Activated CD4-positive, alpha-beta T cell treated with anti-CD3 and anti-CD28 coated beads, Interleukin-2, amount 50 U/mL, for 48 hours (primary cell): ENCODE measurements at regions not wholly inside any gene's neighbourhood (a gene's known extent, or its start where the extent isn't known, plus 50 kb on each side); places are given as distances from the start of the nearest gene placed in this dataset.
A peak's percentile ranks its signal among the peaks of the same experiment; 100 is the strongest.

Experiments used
- DNase-seq, 2 experiments: peaks; one replicate each; pipeline ENCODE4 v3.0.0-alpha.2; 2020

- DNase-seq: no peak
These were observed 52.3 kb downstream of the PLEKHG1 start for GRCh38 chr6:150651808-150652470.

GRCh38 chr6:150652848-150653613 lies 53.3 kb downstream of the PLEKHG1 start:
- no peak for DNase-seq

GRCh38 chr6:150654608-150655007 lies 54.9 kb downstream of the PLEKHG1 start:
- no peak for DNase-seq

GRCh38 chr6:150656156-150656555 lies 56.5 kb downstream of the PLEKHG1 start:
- no peak for DNase-seq

GRCh38 chr6:150658421-150658820 lies 58.7 kb downstream of the PLEKHG1 start:
- DNase-seq: no peak

GRCh38 chr6:150659046-150659763 lies 59.5 kb downstream of the PLEKHG1 start:
- DNase-seq: no peak

DNA sequence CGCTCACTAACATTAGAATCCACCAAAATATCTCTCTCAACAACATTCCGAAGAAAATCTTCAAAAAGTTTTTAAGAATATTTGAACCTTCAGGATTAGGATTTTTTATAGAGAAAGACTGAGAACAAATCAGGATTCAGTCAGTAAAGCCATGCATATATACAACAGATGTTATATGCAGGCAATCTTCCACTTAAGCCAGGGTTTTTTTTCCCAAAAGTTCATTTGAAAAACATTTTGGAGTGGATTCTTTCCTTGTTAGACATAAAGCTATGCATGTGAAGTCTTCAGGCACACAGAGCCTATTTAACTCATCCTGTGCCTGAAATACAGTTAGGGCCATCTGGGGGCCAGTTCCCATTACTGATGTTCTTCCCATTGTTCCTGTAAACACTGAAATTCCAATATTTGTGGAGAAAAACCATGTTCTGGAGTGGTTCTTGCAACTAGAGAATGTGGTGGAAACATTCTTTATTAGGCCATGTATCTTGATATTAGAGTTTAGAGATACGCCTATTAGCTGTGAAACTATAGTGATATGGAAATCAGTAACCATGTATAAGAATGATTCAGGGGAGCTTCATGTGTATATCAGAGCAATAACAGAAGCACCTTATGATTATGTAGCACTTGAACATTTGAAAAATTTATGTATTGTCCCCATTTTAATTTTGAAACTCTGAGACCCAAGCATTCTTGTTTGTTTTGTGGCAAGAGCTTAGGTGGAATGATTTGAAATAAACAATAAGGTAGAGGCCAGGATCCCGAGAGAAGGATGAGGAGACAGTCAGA lies 61.7 kb downstream of the PLEKHG1 start:
- no peak for DNase-seq

DNA sequence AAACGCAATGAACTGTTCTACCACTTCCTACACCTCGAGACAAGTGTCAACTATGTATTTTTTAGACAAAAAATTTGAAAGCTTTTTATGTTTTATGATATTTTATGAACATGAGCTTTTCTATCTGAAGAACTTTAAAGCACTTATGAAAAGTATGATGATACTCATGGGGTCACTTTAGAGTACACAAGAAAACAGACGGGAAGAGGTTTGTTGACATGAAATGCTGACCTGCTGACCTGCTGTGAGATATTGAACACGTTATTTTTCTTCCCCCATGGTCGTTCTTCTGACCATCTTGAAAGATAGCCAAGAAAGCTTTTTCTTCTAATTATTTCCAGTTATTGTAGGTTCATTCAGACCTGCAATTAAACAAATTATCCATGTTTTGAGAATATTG lies 63.1 kb downstream of the PLEKHG1 start:
- DNase-seq: no peak

DNA sequence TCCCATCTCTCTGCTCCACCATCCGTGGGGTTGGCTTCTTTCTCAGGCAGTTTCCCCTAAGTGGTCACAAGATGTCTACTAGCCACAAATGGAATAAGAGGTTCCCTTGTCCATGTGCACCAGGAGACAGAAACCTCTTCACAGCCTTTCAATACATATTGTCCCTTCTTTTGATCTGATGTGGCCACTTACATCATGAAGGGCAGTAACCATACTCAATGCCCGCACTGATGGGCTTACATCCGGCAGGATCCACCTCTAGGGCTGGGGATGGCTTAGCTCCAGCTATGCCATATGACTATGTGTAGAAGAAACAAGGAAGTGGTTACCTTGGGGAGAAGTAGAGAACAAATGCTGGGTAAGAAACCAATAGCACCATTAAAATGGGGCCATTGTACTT lies 64.4 kb downstream of the PLEKHG1 start:
- DNase-seq: no peak

DNA sequence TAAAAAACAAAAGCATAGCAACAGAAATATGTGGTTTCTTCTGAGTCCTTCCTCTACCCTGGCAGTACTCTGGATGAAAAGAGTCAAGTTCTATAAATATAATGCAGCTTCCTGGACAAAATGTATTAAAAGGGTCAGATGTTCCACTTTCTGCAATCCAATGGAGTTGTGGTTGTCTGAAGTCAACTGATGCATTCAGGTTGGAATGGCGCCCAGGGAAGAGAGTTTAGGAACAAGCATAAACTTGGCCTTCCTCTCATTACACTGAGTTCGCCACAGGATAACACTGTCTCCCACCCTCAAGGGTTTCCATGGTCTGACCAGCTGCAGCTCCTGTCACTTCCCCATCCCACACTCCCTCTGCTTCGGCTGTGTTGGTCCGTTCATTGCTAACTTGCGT lies 66.4 kb downstream of the PLEKHG1 start:
- DNase-seq: no peak

GRCh38 chr6:150667359-150667758 lies 67.7 kb downstream of the PLEKHG1 start:
- DNase-seq: no peak

GRCh38 chr6:150667977-150668716 lies 68.5 kb downstream of the PLEKHG1 start:
- DNase-seq: no peak

DNA sequence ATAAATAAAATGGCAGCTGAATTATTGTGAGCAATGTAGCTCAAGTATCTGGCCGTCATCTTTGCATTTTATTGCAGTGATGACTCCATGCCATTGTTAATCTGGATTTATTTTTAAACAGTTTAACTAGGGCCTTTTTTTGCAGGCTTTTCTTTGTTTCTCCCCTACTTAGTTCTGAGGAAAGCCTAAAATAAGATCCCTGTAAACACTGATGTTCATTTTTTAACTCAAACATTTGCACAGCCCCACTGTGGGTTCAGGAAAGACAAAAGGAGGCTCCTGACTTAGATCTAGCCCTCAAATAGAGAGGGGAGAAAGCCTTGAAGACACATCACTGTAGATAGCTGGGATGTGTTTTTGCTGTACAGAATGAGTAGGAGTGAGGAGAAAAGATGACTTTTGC lies 69.2 kb downstream of the PLEKHG1 start:
- DNase-seq: no peak

- DNase-seq: peak in 1 of 2 experiments; percentile 10
These were observed 70.6 kb downstream of the PLEKHG1 start for GRCh38 chr6:150670311-150670710.

- no peak for DNase-seq
These were observed 73.1 kb downstream of the PLEKHG1 start for GRCh38 chr6:150672800-150673199.

GRCh38 chr6:150673720-150674346 lies 74.1 kb downstream of the PLEKHG1 start:
- no peak for DNase-seq

DNA sequence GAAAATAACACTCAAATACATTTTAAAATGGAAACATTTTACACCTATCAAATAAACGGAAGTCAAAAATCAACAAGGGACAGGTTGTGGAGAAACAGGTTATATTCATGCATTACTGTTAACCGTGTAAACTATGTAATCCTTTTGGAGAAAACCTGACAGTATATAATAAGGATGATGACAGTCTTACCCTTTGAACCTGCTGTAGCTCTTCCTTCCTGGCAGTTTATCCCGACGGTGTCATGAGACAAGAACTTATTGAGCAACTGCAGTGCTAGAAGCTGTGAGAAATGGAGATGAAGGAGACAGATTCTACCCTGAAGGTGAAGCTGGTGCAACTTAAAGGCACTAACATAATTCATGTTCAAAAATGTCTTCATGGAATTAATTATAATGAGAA lies 76.7 kb downstream of the PLEKHG1 start:
- DNase-seq: no peak

- no peak for DNase-seq
These were observed 77.1 kb downstream of the PLEKHG1 start for GRCh38 chr6:150676772-150677171.

- no peak for DNase-seq
These were observed 80.8 kb downstream of the PLEKHG1 start for GRCh38 chr6:150680510-150680909.

DNA sequence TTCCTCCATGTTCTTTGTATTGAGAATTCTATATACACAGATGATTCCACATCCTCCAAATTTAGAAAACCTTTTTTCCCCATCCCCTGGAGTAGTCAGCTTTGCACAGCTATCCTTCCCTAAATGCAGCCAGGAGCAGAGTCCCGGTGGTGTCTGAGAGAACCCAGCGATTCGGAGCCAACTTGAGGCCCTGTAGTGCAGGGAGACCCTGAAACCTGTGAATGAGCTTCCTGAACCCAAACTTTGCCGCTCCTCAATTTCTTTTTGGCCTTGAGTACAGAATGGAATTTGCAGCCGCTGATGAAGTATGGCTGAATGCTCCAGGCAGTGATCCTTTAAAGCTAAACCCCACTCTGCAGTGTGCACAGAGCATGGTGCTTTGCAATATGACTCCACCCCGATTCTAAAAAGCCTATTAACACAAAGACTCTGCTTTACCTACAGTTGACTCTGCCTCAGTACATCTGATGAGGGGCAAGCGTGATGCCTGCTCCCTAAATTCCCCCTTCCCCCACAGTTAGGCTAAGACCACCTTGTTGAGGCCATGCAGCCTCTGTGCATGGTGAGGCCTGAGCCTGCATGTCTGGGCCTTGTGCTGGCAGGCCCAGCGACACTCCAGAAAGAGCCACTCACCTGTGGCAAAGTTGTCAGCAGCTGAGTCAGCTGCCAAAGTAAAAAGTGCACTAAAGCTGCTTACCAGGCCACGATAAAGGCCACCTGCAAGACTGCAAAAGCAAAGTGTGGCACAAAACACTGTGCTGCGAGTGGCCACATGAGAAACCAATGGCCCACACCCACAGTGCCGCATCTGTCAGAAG lies 82.1 kb downstream of the PLEKHG1 start:
- DNase-seq: no peak

DNA sequence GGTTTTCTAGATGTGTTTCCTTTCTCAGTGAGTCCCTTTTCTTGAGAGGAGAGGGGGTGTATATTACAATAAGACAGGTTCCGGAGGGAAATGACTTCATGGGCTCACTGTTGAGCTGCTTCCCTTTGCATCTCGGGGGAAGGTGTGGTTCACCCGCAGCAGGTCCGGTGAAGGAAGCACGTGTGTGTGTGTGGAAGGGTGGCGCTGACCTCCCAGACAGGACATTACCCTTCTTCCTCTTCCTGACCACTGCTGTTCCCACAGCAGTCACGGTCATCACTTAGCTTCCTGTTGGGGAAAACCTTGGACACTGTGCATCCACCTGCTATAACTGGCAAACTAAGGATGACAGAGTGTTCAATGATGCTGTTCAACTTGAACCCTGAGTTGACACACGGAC lies 83.6 kb downstream of the PLEKHG1 start:
- no peak for DNase-seq
